GM21381 (cell line): ENCODE measurements at regions not wholly inside any gene's neighbourhood (a gene's known extent, or its start where the extent isn't known, plus 50 kb on each side); places are given as distances from the start of the nearest gene placed in this dataset.

Source experiments
- ATAC-seq: cut with Tn5 transposase; IDR thresholded peaks from one replicate; pipeline ENCODE4 v1.9.1; 2021; ENCODE audit warnings: mild to moderate bottlenecking, moderate library complexity; ENCODE audit not compliant: unreplicated experiment

- no peak for ATAC-seq
Observed at GRCh38 chr7:24510759-24511158, 62.5 kb upstream of the PALS2 start.

- no peak for ATAC-seq
Observed at GRCh38 chr7:24517166-24517565, 56.1 kb upstream of the PALS2 start.

DNA sequence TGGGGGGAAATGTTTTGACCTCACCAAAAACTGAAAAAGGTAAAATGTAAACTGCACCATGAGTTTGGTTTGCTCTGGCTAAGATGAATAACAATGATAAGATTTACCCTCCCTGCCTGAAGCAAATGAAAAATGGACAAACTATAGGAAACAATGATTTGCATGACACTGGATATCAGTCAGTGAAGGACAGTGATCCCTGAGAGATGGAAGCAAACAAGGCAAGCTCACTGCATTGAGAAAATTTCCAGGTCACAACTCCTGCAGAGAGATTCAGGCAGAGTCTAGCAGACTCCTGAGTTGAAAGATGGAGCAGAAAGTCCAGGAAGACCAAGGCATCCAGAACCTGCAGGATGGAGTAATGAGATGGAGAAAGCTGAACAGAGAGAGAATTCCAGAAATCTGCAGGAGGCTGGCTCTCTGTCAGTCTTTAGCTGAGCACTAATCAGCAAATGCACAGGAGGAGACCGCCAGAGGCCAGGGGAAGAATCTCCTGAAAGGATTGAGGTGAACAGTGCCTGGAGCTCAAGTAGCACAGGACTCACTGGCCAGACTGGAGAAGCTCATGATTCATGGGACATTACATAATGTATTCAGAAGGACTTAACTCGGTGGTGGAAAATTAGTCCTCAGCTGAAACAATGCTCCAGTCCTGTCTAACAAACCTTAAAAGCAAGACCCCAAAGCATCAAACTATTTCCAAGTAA, 51.2 kb upstream of the PALS2 start:
- no peak for ATAC-seq
